Kidney capillary endothelial cell (primary cell): ENCODE measurements at regions not wholly inside any gene's neighbourhood (a gene's known extent, or its start where the extent isn't known, plus 50 kb on each side); places are given as distances from the start of the nearest gene placed in this dataset.
"Not testable (repeated sequence)": the region's sequence is repeated elsewhere in the genome, so short reads cannot be mapped to it uniquely, and the experiment has no call there.

Source experiments
- DNase-seq: peaks from one replicate; pipeline ENCODE4 v3.0.0-alpha.2; 2018; ENCODE audit warnings: low spot score

- peak; percentile 23 for DNase-seq
These were observed 157.4 kb upstream of the FOXG1 start for GRCh38 chr14:28608851-28609828.

- no peak for DNase-seq
These were observed 154.2 kb upstream of the FOXG1 start for GRCh38 chr14:28612414-28612813.

GRCh38 chr14:28613532-28613931 lies 153.1 kb upstream of the FOXG1 start:
- no peak for DNase-seq

- DNase-seq: no peak
These were observed 139.8 kb upstream of the FOXG1 start for GRCh38 chr14:28626780-28627179.

GRCh38 chr14:28629328-28630004 lies 137.1 kb upstream of the FOXG1 start:
- DNase-seq: no peak

- no peak for DNase-seq
These were observed 136.5 kb upstream of the FOXG1 start for GRCh38 chr14:28630100-28630499.

GRCh38 chr14:28635387-28635786 lies 131.2 kb upstream of the FOXG1 start:
- DNase-seq: peak; percentile 18

GRCh38 chr14:28635816-28636215 lies 130.8 kb upstream of the FOXG1 start:
- not testable (repeated sequence) for DNase-seq

- DNase-seq: not testable (repeated sequence)
These were observed 125.4 kb upstream of the FOXG1 start for GRCh38 chr14:28641189-28641588.

- DNase-seq: no peak
These were observed 115.4 kb upstream of the FOXG1 start for GRCh38 chr14:28651148-28651547.

GRCh38 chr14:28652782-28653181 lies 113.8 kb upstream of the FOXG1 start:
- no peak for DNase-seq

GRCh38 chr14:28653521-28653920 lies 113.1 kb upstream of the FOXG1 start:
- DNase-seq: no peak

- no peak for DNase-seq
These were observed 109.8 kb upstream of the FOXG1 start for GRCh38 chr14:28656704-28657255.

- DNase-seq: no peak
These were observed 105.3 kb upstream of the FOXG1 start for GRCh38 chr14:28661171-28661772.

GRCh38 chr14:28666961-28667360 lies 99.6 kb upstream of the FOXG1 start:
- no peak for DNase-seq

- DNase-seq: no peak
These were observed 95.2 kb upstream of the FOXG1 start for GRCh38 chr14:28671425-28671824.

GRCh38 chr14:28673056-28673455 lies 93.5 kb upstream of the FOXG1 start:
- no peak for DNase-seq

- no peak for DNase-seq
These were observed 90.1 kb upstream of the FOXG1 start for GRCh38 chr14:28676479-28676878.

- no peak for DNase-seq
These were observed 89.2 kb upstream of the FOXG1 start for GRCh38 chr14:28677381-28677780.

GRCh38 chr14:28678887-28679286 lies 87.7 kb upstream of the FOXG1 start:
- DNase-seq: no peak

- no peak for DNase-seq
These were observed 84.9 kb upstream of the FOXG1 start for GRCh38 chr14:28681681-28682080.

- no peak for DNase-seq
These were observed 76.4 kb upstream of the FOXG1 start for GRCh38 chr14:28690029-28690692.
